ENCODE measurements at regions not wholly inside any gene's neighbourhood (a gene's known extent, or its start where the extent isn't known, plus 50 kb on each side); places are given as distances from the start of the nearest gene placed in this dataset.
"Not testable (repeated sequence)": the region's sequence is repeated elsewhere in the genome, so short reads cannot be mapped to it uniquely, and the experiment has no call there.

DNA sequence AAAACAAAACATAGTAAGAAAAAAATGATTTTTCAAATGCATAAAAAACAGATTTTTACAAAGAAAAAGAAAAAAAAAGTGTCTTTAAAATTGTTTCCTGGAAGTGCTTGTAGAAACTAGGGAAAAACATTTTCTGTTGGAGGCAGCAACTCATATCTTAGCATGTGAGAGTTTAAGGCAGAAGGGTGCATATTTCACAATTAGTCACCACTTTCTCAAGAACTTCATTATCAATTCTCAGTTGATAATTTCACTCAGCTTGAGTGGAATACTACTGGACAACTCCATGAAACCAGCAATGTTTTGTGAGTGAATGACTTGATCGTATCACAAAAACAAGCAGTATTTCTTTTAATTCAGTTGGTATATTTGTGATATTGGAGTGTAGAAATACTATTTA, 508.3 kb upstream of the DAB2 start:
- in situ Hi-C loops (cut with HindIII; ENCODE audit: low pct_ligation_motif_present, low pct_unique_long_range_greater_than_20kb, low sequenced_read_pairs), result no loop called here
- no peak for DNase-seq

DNA sequence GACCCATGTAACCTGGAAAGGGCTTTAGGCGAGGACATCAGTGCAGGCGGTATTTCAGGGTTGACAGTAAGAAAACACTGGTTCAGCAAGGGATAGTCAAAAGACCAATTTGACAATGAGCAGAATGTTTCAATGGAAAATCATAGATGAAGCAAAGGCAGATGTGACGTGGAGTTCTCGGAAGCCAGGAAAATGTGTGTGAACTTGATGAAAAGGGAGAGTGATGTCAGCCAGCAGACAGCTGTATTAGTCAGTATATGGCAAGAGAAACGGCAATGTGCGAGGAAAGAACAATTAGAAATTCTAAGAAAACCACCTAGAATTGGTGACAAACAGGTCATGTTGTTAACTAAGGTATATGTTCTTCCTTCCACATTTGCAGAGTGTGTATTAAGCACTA, 503.9 kb upstream of the DAB2 start:
- in situ Hi-C loops (cut with HindIII; ENCODE audit: low pct_ligation_motif_present, low pct_unique_long_range_greater_than_20kb, low sequenced_read_pairs), result no loop called here
- DNase-seq, result no peak

DNA sequence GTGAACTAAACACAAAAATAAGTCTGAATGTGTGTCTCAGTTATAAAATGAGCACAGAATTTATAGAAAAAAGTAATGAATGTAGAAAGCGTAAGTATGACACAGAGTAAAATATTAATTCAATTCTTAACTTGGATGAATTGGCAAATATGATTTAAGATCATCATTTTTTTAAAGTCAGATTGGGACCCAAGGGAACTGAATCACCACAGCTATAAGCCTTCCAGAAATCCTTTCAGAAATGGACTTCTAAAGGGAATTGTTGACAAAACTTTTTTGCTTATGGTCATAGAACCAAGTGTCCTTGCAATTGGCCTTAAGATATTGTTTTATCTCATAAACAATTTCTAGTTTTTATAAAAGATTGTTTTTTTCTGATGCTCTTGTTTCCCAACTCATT, 495.1 kb upstream of the DAB2 start:
- no peak for DNase-seq
- in situ Hi-C loops (cut with HindIII; ENCODE audit: low pct_ligation_motif_present, low pct_unique_long_range_greater_than_20kb, low sequenced_read_pairs), result no loop called here

DNA sequence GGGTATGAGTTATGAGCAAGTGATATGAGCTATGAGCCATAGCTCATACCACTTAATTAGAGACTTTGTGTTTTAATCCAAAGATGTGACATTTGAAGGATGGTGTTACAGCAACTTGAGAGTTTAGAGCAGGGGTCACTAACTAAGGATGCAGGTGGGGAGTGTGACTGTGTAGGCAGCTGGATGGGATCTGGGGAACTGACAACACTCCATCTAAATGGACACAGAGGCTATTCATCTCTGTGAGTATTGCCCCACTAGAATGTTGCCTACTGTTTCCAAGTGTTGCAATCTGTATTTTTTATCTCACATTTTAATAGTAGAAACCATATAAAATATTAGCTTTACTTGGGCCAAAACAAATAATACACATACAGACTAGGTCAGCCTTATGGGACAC, 488.1 kb upstream of the DAB2 start:
- in situ Hi-C loops (cut with HindIII; ENCODE audit: low pct_ligation_motif_present, low pct_unique_long_range_greater_than_20kb, low sequenced_read_pairs), result no loop called here
- DNase-seq, result no peak

DNA sequence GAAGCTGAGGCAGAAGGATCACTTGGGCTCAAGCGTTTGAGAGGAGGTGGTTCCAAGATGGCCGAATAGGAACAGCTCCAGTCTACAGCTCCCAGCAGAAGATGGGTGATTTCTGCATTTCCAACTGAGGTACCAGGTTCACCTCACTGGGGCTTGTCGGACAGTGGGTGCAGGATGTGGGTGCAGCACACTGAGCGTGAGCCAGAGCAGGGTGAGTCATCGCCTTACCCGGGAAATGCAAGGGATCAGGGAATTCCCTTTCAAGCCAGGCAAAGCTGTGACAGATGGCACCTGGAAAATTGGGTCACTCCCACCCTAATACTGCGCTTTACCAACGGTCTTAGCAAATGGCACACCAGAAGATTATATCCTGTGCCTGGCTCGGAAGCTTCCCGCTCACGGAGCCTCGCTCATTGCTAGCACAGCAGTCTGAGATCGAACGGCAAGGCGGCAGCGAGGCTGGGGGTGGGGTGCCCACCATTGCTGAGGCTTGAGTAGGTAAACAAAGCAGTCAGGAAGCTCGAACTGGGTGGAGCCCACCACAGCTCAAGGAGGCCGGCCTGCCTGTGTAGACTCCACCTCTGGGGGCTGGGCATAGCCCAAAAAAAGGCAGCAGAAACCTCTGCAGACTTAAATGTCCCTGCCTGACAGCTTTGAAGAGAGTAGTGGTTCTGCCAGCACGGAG, 482.6 kb upstream of the DAB2 start:
- DNase-seq, result not testable (repeated sequence)

DNA sequence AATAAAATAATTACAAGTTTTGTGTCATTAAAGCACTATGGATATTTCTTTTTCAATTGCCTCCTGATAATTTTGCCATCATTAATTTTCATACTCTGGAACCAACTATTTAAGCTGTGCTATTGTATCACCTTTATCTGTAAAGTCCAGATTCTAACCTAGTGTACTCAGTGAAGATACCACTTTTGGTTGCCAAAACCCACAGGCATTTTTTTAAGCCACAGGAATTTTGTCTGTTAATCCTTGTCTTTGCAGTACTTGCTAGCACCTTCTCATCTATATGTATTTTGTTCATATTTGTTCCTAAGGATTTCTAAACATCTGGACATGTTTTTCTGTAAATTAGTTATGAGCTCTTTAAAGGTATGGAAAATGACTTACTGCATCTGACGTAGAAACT, 481.4 kb upstream of the DAB2 start:
- in situ Hi-C loops (cut with HindIII; ENCODE audit: low pct_ligation_motif_present, low pct_unique_long_range_greater_than_20kb, low sequenced_read_pairs), result no loop called here
- peak; percentile 5 for DNase-seq

More for the DNA sequence above, 482.6 kb upstream of the DAB2 start:
- in situ Hi-C loops (cut with HindIII; ENCODE audit: low pct_ligation_motif_present, low pct_unique_long_range_greater_than_20kb, low sequenced_read_pairs), result not testable (repeated sequence)

DNA sequence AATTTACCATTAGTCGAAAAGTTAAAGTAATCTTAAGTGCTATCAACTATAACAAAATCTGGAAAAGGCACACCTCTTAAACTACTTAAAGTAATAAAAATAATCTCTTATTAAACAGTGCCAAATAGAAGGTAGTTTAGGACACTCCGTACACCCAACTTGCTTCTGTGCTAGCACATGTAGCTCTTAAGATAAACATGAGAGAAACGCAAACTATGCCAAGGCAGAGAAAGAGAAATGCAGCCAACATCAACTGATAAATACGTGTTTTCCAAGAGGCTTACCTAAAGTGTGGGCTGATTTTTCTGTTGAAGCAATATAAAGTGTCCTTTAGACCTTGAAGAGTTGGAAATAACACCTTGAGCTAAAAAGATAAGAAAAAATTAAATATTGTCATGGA, 480.6 kb upstream of the DAB2 start:
- in situ Hi-C loops (cut with HindIII; ENCODE audit: low pct_ligation_motif_present, low pct_unique_long_range_greater_than_20kb, low sequenced_read_pairs), result no loop called here
- no peak for DNase-seq

DNA sequence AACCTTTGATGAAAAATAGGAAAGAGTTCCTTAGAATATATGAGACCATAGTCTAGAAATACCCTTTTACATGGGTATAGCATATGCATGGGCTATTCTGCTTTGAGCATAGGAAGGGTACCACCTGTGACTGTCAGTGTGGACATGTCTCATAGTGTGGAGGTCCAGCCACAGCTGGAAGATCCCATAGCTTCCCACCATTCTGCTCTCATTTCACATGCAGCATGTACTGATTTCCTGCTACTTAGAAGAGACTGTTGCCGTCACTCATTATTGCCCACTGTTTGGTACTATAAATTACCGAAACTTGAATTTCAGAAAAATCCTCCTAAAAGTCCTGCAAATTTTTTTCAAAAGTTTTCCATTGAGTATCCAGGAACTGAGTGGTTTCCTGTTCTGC, 477.8 kb upstream of the DAB2 start:
- in situ Hi-C loops (cut with HindIII; ENCODE audit: low pct_ligation_motif_present, low pct_unique_long_range_greater_than_20kb, low sequenced_read_pairs), result no loop called here
- DNase-seq, result no peak

DNA sequence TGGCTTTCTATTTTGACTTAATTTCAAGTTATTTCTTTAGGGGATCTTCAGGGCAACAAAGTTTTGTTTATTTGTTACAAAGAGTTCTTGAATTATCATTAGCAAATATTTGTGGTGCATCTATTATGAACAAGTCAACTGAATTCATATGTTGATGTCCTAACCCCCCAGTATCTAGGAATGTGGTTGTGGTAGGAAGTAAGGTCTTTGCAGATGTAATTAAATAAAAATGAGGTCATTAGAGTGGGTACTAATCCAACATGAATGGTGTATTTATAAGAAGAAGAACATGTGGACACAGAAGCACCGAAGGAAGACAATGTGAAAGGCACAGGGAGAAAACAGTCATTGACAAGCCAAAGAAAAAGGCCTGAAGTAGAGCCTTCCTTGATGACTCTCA, 474.0 kb upstream of the DAB2 start:
- in situ Hi-C loops (cut with HindIII; ENCODE audit: low pct_ligation_motif_present, low pct_unique_long_range_greater_than_20kb, low sequenced_read_pairs), result no loop called here
- no peak for DNase-seq

DNA sequence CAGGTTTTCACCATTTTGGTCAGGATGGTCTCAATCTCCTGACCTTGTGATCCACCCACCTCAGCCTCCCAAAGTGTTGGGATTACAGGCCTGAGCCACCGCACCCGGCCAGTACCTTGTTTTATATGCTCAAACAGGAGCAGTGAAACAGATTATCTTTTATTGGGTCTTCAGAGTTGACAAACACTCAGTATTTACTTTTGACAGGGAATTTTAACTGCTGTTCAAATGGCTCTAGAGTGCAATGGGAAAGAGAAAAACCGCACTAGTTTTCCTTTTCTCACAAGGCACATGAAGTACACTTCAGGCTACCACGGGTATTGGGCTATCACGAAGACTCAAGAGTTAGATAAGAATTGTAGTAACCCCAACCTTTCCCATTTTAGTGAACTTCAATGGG, 471.9 kb upstream of the DAB2 start:
- in situ Hi-C loops (cut with HindIII; ENCODE audit: low pct_ligation_motif_present, low pct_unique_long_range_greater_than_20kb, low sequenced_read_pairs), result no loop called here
- no peak for DNase-seq

DNA sequence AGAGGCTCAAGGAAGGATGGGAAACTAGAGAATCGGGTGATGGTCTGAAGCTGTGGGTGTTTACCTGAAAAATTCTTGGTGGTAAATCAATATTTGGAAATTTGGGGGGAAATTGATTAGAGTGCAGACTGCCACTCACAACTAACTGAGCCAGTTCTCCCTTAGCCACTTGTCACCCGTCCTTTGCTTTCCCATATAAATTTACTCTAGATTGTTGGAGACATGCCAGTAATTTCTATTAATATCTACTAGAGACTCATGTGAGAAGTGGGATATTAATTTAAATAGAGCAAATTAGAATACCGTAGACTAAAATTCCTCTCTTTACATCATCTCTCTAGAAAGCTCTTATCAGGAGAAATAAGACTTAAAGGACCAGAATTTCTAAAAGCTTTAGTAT, 471.3 kb upstream of the DAB2 start:
- no peak for DNase-seq
- in situ Hi-C loops (cut with HindIII; ENCODE audit: low pct_ligation_motif_present, low pct_unique_long_range_greater_than_20kb, low sequenced_read_pairs), result no loop called here

DNA sequence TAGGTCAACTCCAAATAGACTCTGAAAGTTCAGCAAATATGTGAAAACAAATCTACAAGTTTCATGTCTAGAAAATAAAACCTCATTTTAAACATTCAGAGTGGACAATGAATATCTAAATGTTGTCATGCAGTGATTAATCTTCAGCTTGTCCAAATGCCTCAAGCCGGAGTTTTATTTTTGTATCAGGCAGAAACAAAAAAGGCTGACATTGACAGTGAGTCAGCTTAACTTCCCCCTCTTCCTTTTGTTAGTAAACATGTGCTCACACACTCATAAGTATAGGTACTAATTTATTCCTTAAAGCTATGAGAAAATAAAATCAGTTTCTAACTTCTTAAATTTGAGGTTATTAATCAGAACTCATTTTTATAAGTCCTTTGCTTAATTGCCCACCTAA, 467.9 kb upstream of the DAB2 start:
- in situ Hi-C loops (cut with HindIII; ENCODE audit: low pct_ligation_motif_present, low pct_unique_long_range_greater_than_20kb, low sequenced_read_pairs), result no loop called here
- no peak for DNase-seq

DNA sequence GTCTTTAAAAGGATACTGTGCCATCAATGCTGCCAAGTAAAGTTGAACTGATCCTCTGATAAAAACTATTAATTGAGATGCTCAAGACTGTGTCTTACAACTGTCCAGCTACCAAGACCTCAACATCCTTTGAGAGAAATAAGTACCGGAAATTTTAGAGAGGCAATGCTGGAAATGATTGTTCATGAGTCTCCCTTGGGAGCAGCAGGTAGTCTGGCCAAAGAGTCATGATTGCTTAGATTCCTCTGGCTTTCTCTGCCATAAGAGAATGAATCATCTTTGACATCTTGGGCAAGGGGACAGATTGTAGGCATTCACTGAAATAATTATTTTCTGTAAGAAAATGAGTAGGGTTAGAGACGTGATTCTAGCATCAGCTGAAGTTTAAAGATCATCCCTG, 466.6 kb upstream of the DAB2 start:
- DNase-seq, result no peak
- in situ Hi-C loops (cut with HindIII; ENCODE audit: low pct_ligation_motif_present, low pct_unique_long_range_greater_than_20kb, low sequenced_read_pairs), result no loop called here

DNA sequence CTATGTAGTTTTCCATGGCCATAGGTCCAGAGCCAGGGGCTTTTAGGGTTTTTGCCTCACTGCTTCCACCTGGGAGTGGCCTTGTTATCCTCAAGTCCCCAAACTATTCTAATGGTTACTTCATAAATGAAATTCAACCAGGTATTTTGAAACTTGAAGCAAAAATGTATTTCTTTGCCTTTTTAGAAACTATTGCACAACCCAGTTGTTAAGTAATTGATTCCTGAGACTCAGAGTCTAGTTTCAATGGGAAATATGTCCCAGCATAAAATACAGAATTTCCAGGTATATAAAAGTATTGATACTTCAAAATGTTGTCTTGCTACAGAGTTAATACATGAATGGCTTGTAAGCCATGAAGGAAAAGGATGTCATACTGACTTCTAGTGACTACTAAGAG, 456.2 kb upstream of the DAB2 start:
- no peak for DNase-seq
- in situ Hi-C loops (cut with HindIII; ENCODE audit: low pct_ligation_motif_present, low pct_unique_long_range_greater_than_20kb, low sequenced_read_pairs), result no loop called here

DNA sequence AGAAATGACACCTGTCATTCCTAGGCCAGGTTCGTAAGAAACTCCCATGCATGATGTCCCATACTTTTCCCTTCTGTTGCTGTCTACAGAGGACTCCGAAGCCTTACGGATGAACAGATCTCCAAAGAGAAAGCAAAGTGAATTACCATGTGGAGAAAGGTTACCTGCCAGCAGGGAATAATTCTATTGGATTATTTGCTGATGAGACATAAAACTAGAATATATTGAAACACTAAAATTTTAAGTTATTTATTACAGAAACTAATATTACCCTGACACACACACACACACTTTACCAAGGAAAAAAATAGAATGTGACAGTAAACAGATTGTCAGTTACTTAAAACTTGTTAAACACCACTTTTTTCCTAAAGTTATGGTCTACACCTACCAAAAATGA, 452.7 kb upstream of the DAB2 start:
- in situ Hi-C loops (cut with HindIII; ENCODE audit: low pct_ligation_motif_present, low pct_unique_long_range_greater_than_20kb, low sequenced_read_pairs), result no loop called here
- no peak for DNase-seq

DNA sequence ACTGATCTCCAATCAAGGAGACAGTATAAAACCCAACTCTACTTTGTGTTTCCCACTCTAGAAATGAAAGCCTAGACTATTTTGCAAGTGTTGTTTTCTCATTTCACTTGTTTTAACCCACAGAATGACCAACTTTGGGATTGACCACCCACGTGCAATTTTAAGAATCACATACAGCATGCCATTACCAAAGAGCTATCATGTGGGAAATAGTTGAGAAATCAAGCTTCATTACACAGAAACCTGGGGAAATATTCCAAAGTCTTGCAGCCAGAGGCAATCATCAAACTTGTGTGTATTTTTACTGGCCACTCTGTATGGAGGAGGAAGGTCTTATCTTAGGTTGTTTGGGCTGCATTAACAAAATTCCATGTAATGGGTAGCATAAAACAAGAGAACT, 451.4 kb upstream of the DAB2 start:
- no peak for DNase-seq
- in situ Hi-C loops (cut with HindIII; ENCODE audit: low pct_ligation_motif_present, low pct_unique_long_range_greater_than_20kb, low sequenced_read_pairs), result no loop called here

DNA sequence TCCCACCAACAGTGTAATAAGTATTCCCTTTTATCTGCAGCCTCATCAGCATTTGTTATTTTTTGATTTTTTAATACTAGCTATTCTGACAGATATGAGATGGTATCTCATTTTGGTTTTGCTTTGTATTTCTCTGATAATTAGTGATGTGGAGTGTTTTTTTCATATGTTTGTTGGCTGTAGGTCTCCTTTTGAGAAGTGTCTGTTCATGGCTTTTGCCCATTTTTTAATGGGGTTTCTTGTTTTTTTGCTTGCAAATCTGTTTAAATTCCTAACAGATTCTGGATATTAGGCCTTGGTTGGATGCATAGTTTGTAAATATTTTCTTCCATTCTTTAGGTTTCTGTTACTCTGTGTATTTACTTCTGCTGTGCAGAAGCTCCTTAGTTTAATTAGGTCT, 445.4 kb upstream of the DAB2 start:
- no peak for DNase-seq
- in situ Hi-C loops (cut with HindIII; ENCODE audit: low pct_ligation_motif_present, low pct_unique_long_range_greater_than_20kb, low sequenced_read_pairs), result no loop called here

DNA sequence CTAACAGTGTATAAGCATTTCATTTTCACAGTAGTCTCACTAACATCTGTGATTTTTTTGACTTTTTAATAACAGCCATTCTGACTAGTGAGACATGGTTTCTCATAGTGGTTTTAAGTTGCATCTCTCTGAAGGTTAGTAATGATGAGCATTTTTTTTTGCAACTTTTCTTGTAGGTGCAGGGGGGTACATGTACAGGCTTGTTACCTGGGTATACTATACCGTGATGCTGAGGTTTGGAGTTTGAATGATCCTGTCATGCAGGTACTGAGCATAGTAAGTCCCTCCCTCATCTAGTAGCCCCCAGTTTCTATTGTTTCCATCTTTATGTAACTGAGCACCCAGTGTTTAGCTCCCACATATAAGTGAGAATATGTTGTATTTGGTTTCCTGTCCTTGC, 444.6 kb upstream of the DAB2 start:
- in situ Hi-C loops (cut with HindIII; ENCODE audit: low pct_ligation_motif_present, low pct_unique_long_range_greater_than_20kb, low sequenced_read_pairs), result no loop called here
- no peak for DNase-seq

DNA sequence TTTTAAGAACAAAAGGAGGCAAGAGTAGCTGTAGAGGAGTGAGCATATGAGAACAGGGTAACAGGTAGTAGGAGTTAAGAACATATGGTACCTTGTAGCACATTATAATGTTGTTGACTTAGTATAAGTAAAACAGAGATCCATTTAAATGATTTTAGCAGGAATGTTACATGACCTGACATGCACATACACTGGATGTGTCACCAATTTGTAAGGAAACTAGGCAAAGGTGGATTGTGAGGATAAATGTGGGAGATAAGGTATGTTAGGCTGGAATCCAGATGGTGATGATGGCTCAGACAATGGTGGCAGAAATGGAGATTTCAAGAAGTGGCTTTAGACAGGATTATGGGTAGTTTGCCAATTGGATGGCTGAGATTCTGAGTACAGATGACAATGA, 443.1 kb upstream of the DAB2 start:
- no peak for DNase-seq
- in situ Hi-C loops (cut with HindIII; ENCODE audit: low pct_ligation_motif_present, low pct_unique_long_range_greater_than_20kb, low sequenced_read_pairs), result no loop called here

DNA sequence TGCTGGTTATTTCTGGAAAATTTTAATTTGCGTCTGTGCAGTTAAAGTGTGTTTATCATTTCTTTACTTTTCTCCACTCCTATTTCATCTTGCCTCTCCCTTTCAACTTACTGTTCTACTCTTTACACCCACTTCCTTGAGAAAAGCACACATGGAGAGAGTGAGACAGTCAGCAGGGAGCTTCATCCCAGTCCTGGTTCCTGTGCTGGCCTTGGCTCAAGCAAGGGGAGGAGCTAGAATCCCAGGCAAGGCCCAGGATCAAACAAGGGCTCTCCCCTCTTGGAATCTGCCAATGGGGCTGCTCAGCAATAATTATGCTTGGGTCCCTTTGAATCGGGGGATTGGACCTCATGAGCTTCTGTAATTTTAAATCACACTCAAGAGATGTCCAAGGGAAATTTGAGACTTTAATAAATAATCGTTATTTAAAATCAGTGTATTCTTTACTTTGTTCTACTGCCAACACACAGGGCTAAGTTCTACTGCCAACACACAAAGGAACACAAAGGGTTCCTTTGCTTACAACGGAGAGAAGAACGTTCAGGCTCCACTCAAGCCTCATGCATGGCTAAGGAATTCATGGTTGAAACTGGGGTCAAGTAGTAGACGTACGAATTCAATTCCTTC, 439.3 kb upstream of the DAB2 start:
- DNase-seq, result no peak
- in situ Hi-C loops (cut with HindIII; ENCODE audit: low pct_ligation_motif_present, low pct_unique_long_range_greater_than_20kb, low sequenced_read_pairs), result no loop called here

DNA sequence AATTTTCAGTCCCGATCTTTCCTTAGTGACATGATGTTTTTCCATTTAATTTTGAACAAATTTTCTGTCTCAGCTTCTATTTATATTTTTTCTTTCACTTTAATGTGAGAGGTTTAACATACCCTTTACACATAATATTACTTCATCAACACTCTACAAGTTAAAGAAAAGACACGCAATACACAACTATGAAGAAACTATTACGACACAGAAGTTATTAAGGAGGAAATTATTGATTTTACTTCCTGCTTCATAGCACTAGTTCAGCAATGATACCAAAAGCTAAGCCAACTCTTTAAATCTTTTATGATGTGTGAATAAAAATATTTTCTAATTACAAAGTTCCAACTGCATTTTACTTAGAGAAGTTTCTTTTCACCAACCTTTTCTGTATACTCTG, 432.3 kb upstream of the DAB2 start:
- in situ Hi-C loops (cut with HindIII; ENCODE audit: low pct_ligation_motif_present, low pct_unique_long_range_greater_than_20kb, low sequenced_read_pairs), result no loop called here
- DNase-seq, result no peak
